ENCODE measurements at regions not wholly inside any gene's neighbourhood (a gene's known extent, or its start where the extent isn't known, plus 50 kb on each side); places are given as distances from the start of the nearest gene placed in this dataset.
A peak's percentile ranks its signal among the peaks of the same experiment; 100 is the strongest.

DNA sequence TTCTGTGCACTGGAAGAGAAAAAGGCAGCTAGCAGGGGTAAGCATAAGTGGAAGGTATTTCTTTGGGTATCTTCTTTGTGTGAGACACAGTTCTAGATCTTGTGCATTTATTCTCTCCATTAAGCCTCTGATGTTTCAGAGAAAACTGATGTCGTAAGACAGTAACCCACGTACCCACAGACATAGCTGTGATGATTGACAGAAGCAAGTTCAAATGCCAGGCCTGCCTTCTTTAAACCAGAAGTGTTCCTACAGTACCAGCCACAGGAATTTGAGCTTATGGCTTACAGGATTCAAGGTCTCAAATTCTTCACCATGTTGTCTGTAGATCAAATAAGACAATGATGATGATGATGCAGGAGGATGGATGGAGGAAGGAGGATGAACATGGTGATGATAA, 161.4 kb upstream of the KCNJ16 start:
- Histone ChIP-seq H2AFZ (ENCODE audit: low read depth, low read length) (no peak overlapping the region), H3K79me2 (ENCODE audit: insufficient read depth, low read length) (no peaks in the 10 kb centered on the region), H3K4me3 (ENCODE audit: insufficient read depth, low read depth, low read length) (no peak overlapping the region), H3K4me1 (ENCODE audit: insufficient read depth, low read length) (no peaks in the 10 kb centered on the region), H3K9me3 (ENCODE audit: insufficient read depth, low read depth, low read length) (no peaks in the 10 kb centered on the region), H3K36me3 (ENCODE audit: insufficient read depth, low read length) (no peaks in the 10 kb centered on the region), H3K27me3 (ENCODE audit: insufficient read depth, low read length) (no peaks in the 10 kb centered on the region), H3K9ac (ENCODE audit: low read length) (no peak overlapping the region), H3K4me2 (ENCODE audit: low read length) (peak overlapping the region; percentile 17), H4K20me1 (ENCODE audit: insufficient read depth, low read length) (no peaks in the 10 kb centered on the region), H3K27ac (ENCODE audit: low read depth, low read length) (no peak overlapping the region)
- TF ChIP-seq EZH2 (IDR thresholded peaks at IDR 0.05; ENCODE audit: insufficient read depth, low read length) (no peak), CTCF (IDR thresholded peaks at IDR 0.05; ENCODE audit: insufficient read depth, low read depth, low read length) (no peak)
- DNase-seq (ENCODE audit: low read depth) (no peak), FAIRE-seq (peak; percentile 23)
- no peak overlapping the region for H3K27ac Mint-ChIP-seq (ENCODE audit: unreplicated experiment)
- H3K9me3 Mint-ChIP-seq (ENCODE audit: unreplicated experiment): no peaks in the 10 kb centered on the region
- no peaks in the 10 kb centered on the region for H3K36me3 Mint-ChIP-seq (ENCODE audit: low read depth, unreplicated experiment)
- H3K4me3 Mint-ChIP-seq (ENCODE audit: unreplicated experiment): no peak overlapping the region
- peaks cover 4% of the 10 kb centered on the region for H3K4me1 Mint-ChIP-seq (ENCODE audit: low read depth, unreplicated experiment)
- H3K27me3 Mint-ChIP-seq (ENCODE audit: low read depth, unreplicated experiment): no peaks in the 10 kb centered on the region

- H2AFZ ChIP-seq (ENCODE audit: low read depth, low read length): no peak overlapping the region
- no peak overlapping the region for H3K4me3 ChIP-seq (ENCODE audit: insufficient read depth, low read depth, low read length)
- FAIRE-seq (no peak), DNase-seq (ENCODE audit: low read depth) (no peak)
- no peaks in the 10 kb centered on the region for H3K27me3 Mint-ChIP-seq (ENCODE audit: low read depth, unreplicated experiment)
- no peak overlapping the region for H3K4me3 Mint-ChIP-seq (ENCODE audit: unreplicated experiment)
- H3K4me2 ChIP-seq (ENCODE audit: low read length): no peak overlapping the region
- H3K4me1 ChIP-seq (ENCODE audit: insufficient read depth, low read length): no peaks in the 10 kb centered on the region
- no peak for TF ChIP-seq EZH2 (IDR thresholded peaks at IDR 0.05; ENCODE audit: insufficient read depth, low read length)
- TF ChIP-seq CTCF (IDR thresholded peaks at IDR 0.05; ENCODE audit: insufficient read depth, low read depth, low read length): no peak
- H3K9ac ChIP-seq (ENCODE audit: low read length): no peak overlapping the region
- no peak overlapping the region for H3K27ac Mint-ChIP-seq (ENCODE audit: unreplicated experiment)
- H3K36me3 Mint-ChIP-seq (ENCODE audit: low read depth, unreplicated experiment): no peaks in the 10 kb centered on the region
- H3K79me2 ChIP-seq (ENCODE audit: insufficient read depth, low read length): no peaks in the 10 kb centered on the region
- H3K9me3 ChIP-seq (ENCODE audit: insufficient read depth, low read depth, low read length): no peaks in the 10 kb centered on the region
- H4K20me1 ChIP-seq (ENCODE audit: insufficient read depth, low read length): no peaks in the 10 kb centered on the region
- H3K9me3 Mint-ChIP-seq (ENCODE audit: unreplicated experiment): no peaks in the 10 kb centered on the region
- no peak overlapping the region for H3K27ac ChIP-seq (ENCODE audit: low read depth, low read length)
- H3K4me1 Mint-ChIP-seq (ENCODE audit: low read depth, unreplicated experiment): peaks cover 4% of the 10 kb centered on the region
- H3K27me3 ChIP-seq (ENCODE audit: insufficient read depth, low read length): no peaks in the 10 kb centered on the region
- H3K36me3 ChIP-seq (ENCODE audit: insufficient read depth, low read length): no peaks in the 10 kb centered on the region
Measured at GRCh38 chr17:69914520-69914919, 160.5 kb upstream of the KCNJ16 start.

DNA sequence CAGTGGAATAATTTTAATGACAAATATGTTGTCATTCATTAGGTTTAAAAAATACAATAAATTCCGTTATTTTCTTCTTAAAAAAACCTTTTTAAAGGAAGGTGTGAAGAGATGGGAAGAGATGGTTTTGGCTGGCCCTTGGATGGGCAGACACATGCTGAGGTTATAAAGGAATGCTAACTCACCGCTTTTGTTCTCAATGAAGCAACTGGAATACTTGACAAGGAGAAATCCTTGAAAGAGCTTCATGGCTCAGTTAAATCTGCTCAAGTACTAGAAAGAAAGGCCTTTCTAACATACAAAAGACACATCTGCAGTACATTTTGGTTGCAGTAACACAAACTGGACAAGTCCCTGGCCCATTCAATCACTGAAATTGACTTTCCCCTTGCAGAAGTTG, 158.3 kb upstream of the KCNJ16 start:
- no peak overlapping the region for H3K27ac Mint-ChIP-seq (ENCODE audit: unreplicated experiment)
- TF ChIP-seq EZH2 (IDR thresholded peaks at IDR 0.05; ENCODE audit: insufficient read depth, low read length) (no peak), CTCF (IDR thresholded peaks at IDR 0.05; ENCODE audit: insufficient read depth, low read depth, low read length) (no peak)
- Histone ChIP-seq H3K4me2 (ENCODE audit: low read length) (no peak overlapping the region), H3K4me3 (ENCODE audit: insufficient read depth, low read depth, low read length) (no peak overlapping the region), H3K9me3 (ENCODE audit: insufficient read depth, low read depth, low read length) (no peaks in the 10 kb centered on the region), H3K79me2 (ENCODE audit: insufficient read depth, low read length) (no peaks in the 10 kb centered on the region), H3K36me3 (ENCODE audit: insufficient read depth, low read length) (no peaks in the 10 kb centered on the region), H3K9ac (ENCODE audit: low read length) (no peak overlapping the region), H4K20me1 (ENCODE audit: insufficient read depth, low read length) (no peaks in the 10 kb centered on the region), H3K27ac (ENCODE audit: low read depth, low read length) (no peak overlapping the region), H2AFZ (ENCODE audit: low read depth, low read length) (no peak overlapping the region), H3K4me1 (ENCODE audit: insufficient read depth, low read length) (no peaks in the 10 kb centered on the region), H3K27me3 (ENCODE audit: insufficient read depth, low read length) (no peaks in the 10 kb centered on the region)
- peaks cover 4% of the 10 kb centered on the region for H3K4me1 Mint-ChIP-seq (ENCODE audit: low read depth, unreplicated experiment)
- H3K4me3 Mint-ChIP-seq (ENCODE audit: unreplicated experiment): no peak overlapping the region
- no peak for FAIRE-seq
- no peaks in the 10 kb centered on the region for H3K27me3 Mint-ChIP-seq (ENCODE audit: low read depth, unreplicated experiment)
- no peaks in the 10 kb centered on the region for H3K36me3 Mint-ChIP-seq (ENCODE audit: low read depth, unreplicated experiment)
- H3K9me3 Mint-ChIP-seq (ENCODE audit: unreplicated experiment): no peaks in the 10 kb centered on the region
- peak; percentile 12 for DNase-seq (ENCODE audit: low read depth)

All from astrocyte (in vitro differentiated cells and primary cell).